ENCODE measurements at regions not wholly inside any gene's neighbourhood (a gene's known extent, or its start where the extent isn't known, plus 50 kb on each side); places are given as distances from the start of the nearest gene placed in this dataset.

- no peak for TF ChIP-seq CTCF (IDR thresholded peaks at IDR 0.05; ENCODE audit: insufficient read depth, low read depth, low read length)
- TF ChIP-seq EZH2 (IDR thresholded peaks at IDR 0.05; ENCODE audit: insufficient read depth, low read length) = no peak
Measured at GRCh38 chr7:19401461-19401860, 256.2 kb upstream of the FERD3L start.
